Subcutaneous abdominal adipose tissue (tissue), 5 donors: ENCODE measurements at regions not wholly inside any gene's neighbourhood (a gene's known extent, or its start where the extent isn't known, plus 50 kb on each side); places are given as distances from the start of the nearest gene placed in this dataset.

Experiments used
- H3K27ac ChIP-seq: one replicate; pipeline ENCODE4 v1.7.0; 2013; ENCODE audit warnings: low read depth, mild to moderate bottlenecking, inconsistent platforms, low read length, moderate library complexity
- H3K27me3 ChIP-seq, 5 donors: one replicate each; pipeline ENCODE4 v1.7.0; 2013; ENCODE audit warnings: low read length in 5 of 5, inconsistent platforms in 1 of 5; ENCODE audit not compliant: control insufficient read depth in 5 of 5, insufficient read depth in 4 of 5
- H3K36me3 ChIP-seq, 5 donors: one replicate each; pipeline ENCODE4 v1.7.0; 2013; ENCODE audit warnings: low read length in 5 of 5; ENCODE audit not compliant: control insufficient read depth in 5 of 5, insufficient read depth in 5 of 5
- H3K4me1 ChIP-seq, 5 donors: one replicate each; pipeline ENCODE4 v1.7.0; 2013; ENCODE audit warnings: low read length in 5 of 5, mild to moderate bottlenecking in 3 of 5, moderate library complexity in 1 of 5; ENCODE audit not compliant: control insufficient read depth in 5 of 5, insufficient read depth in 5 of 5
- H3K4me3 ChIP-seq, 5 donors: one replicate each; pipeline ENCODE4 v1.7.0; 2013; ENCODE audit warnings: low read length in 5 of 5, low read depth in 1 of 5
- H3K9ac ChIP-seq, 5 donors: one replicate each; pipeline ENCODE4 v1.7.0; 2013; ENCODE audit warnings: low read length in 5 of 5, mild to moderate bottlenecking in 4 of 5, moderate library complexity in 3 of 5
- H3K9me3 ChIP-seq, 5 donors: one replicate each; pipeline ENCODE4 v1.7.0; 2013; ENCODE audit warnings: low read length in 5 of 5; ENCODE audit not compliant: control insufficient read depth in 5 of 5
- donor health status: healthy.
- donor health status: healthy.
- donor health status: healthy.
- donor health status: healthy.
- donor health status: healthy.

DNA sequence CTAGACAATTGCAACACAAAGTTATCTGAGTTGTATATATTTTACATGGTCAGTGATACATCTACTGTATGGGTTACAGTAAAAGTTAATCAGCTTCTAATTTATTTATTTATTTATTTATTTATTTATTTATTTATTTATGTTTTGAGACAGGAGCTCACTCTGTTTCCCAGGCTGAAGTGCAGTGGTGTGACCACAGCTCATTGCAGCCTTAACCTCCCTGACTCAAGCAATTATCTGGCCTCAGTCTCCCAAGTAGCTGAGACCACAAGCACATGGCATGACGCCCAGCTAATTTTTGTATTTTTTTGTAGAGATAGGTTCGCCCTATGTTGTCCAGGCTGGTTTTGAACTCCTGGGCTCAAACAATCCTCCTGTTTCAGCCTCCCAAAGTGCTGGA lies 241.6 kb downstream of the PTPRC start:
- no peak overlapping the region for H3K27ac ChIP-seq
- no peak overlapping the region for H3K4me3 ChIP-seq
- H3K4me1 ChIP-seq = peaks cover 0 to 3% (median 0%) of the 10 kb centered on the region in 5 donors
- H3K27me3 ChIP-seq = no peaks in the 10 kb centered on the region
- H3K9ac ChIP-seq = no peak overlapping the region
- H3K9me3 ChIP-seq = no peaks in the 10 kb centered on the region
- H3K36me3 ChIP-seq = no peaks in the 10 kb centered on the region

DNA sequence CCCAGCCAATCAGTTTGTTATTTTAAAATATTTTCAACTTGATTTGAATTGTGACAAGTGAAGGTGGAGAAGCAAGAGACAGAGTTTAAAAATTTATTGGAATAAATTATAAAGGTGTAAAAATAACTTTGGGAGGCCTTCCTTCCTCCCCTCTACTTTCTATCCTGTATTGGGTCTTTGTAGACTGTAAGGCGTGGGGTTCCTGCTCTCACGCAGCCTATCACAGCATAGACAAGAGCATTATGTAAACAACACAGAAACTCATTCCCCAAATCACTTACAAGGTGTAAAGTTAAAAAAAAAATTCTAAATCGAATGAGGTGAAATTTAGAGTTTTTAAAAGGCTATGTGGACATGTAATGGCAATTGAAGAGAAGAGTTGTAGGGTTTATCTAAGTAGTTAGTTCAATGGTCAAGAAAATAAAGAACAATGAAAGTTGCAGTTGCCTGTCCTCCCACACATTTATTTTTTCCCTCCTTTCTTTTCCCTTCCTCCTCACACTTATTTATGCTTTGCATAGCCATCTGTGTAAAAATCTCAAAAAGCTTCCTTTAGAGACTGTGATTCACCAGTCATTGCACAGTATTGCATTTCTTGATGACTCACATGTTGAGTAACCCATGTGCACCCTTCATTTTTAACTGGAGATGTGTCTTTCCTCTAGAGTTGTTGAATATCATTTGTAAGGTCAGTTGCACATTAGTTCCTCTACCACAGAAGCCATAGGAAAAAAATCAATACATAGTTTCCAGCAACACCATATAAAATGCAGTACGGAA lies 242.2 kb downstream of the PTPRC start:
- no peaks in the 10 kb centered on the region for H3K36me3 ChIP-seq
- no peak overlapping the region for H3K27ac ChIP-seq
- no peak overlapping the region for H3K9ac ChIP-seq
- no peaks in the 10 kb centered on the region for H3K27me3 ChIP-seq
- peaks cover 0 to 3% (median 0%) of the 10 kb centered on the region in 5 donors for H3K4me1 ChIP-seq
- no peaks in the 10 kb centered on the region for H3K9me3 ChIP-seq
- H3K4me3 ChIP-seq = no peak overlapping the region

DNA sequence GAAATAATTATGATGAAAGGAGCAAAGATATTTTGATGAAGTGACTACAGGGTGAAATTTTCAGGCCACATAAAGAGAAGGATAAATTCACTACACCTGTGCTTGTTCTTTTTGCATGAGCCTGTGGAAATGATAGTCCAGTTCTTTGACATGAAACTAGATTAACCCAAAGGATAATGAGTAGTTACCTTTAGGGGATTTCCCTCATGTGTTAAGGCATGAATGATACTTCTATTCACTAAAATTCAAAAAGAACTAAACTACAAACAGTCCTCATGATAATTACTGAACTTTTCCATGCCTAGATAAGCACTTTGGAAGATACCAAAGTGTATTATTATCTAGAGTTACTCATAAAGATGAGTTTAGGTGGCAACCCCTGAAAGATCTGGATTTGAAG lies 244.3 kb downstream of the PTPRC start:
- no peaks in the 10 kb centered on the region for H3K36me3 ChIP-seq
- H3K9ac ChIP-seq = no peak overlapping the region
- H3K4me1 ChIP-seq = peaks cover 0 to 3% (median 0%) of the 10 kb centered on the region in 5 donors
- no peaks in the 10 kb centered on the region for H3K27me3 ChIP-seq
- H3K27ac ChIP-seq = no peak overlapping the region
- no peak overlapping the region for H3K4me3 ChIP-seq
- no peaks in the 10 kb centered on the region for H3K9me3 ChIP-seq

DNA sequence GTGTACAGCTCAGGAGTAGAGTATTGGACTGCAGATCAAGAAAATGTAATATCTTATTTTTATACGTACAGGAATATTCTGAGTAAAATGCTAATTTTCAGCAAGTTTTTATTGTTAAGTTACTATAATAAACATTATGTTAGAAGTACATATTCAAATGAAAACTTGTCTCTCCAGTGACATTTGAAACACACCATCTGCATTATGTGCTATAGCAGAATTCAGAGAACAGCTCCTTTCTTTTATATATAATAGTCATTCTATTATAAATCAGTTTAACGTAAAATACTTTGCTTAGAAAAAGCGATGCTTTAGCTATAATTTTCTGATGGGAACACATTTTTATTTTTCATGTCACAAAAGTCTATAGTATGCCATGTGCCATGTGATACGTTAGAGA lies 249.0 kb downstream of the PTPRC start:
- Histone ChIP-seq H3K9me3 (no peaks in the 10 kb centered on the region), H3K27ac (no peak overlapping the region), H3K36me3 (peaks cover 0 to 3% (median 0%) of the 10 kb centered on the region in 5 donors), H3K27me3 (no peaks in the 10 kb centered on the region), H3K4me1 (peaks cover 0 to 7% (median 0%) of the 10 kb centered on the region in 5 donors), H3K4me3 (no peak overlapping the region), H3K9ac (no peak overlapping the region)

DNA sequence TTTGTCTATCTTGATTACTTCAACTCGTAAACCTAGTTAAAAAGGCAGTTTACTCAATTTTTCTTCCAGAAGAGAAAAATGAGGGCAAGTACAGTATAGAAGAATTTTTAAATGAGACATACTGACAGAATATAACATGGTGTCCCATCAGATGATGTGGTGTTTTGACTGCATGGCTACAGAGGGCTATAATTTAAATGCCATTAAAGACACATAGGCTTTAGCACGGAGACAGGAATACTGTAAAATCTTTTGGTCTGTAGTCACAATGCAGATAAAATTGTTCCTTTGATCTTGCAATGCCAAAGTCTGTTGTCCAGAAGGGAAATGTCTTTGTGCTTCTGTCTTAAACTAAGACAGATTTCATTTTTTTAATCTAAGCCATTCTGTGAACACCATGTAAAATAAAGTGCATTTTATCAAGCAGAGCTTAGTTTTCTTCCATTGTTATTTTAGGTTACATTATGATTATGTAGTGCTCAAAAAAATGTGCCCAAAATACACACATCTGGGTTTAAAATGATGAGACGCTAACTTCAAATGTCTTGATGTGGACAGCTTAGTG lies 249.6 kb downstream of the PTPRC start:
- H3K9me3 ChIP-seq = no peaks in the 10 kb centered on the region
- H3K9ac ChIP-seq = no peak overlapping the region
- no peaks in the 10 kb centered on the region for H3K27me3 ChIP-seq
- H3K36me3 ChIP-seq = peaks cover 0 to 3% (median 0%) of the 10 kb centered on the region in 5 donors
- H3K27ac ChIP-seq = no peak overlapping the region
- H3K4me3 ChIP-seq = no peak overlapping the region
- peaks cover 0 to 7% (median 0%) of the 10 kb centered on the region in 5 donors for H3K4me1 ChIP-seq

DNA sequence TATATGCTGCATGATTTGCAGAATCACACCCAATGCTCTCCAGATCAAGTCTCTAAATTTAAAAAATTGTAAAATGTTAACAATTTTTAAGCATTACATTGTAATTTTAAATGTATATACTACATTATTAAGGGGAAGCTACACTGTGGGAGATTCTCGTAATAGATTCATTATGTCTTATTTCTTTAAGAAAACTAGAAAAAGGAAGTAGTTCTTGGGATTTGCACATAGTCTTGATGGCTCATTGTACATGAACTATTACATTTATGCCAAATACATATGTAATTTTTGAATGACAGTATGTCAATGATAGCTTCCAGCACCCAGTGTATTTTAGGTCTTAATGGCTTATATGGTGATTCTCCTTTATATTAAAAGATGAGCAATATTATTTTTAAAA lies 250.3 kb downstream of the PTPRC start:
- Histone ChIP-seq H3K36me3 (peaks cover 0 to 3% (median 0%) of the 10 kb centered on the region in 5 donors), H3K27me3 (no peaks in the 10 kb centered on the region), H3K9ac (no peak overlapping the region), H3K9me3 (no peaks in the 10 kb centered on the region), H3K27ac (no peak overlapping the region), H3K4me1 (peaks cover 0 to 7% (median 0%) of the 10 kb centered on the region in 5 donors), H3K4me3 (no peak overlapping the region)

DNA sequence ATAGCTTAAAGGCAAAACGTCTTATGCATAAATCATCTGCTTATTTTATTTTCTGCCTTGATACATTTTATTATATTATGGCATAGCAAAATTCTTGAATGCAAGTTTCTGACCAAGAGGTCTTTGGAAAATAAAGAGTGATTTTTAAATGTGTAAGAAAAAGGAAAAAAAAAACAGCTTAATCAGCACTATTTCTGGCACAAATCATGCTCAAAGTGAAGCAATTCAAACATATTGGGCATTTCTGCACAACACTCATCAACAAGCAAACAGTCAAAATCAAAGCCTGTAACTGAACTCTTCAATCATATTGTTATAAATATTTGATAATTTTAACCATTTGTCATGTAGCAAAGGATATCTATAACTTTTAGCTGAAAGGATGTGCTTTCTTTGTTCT lies 250.9 kb downstream of the PTPRC start:
- no peak overlapping the region for H3K9ac ChIP-seq
- H3K4me1 ChIP-seq = peaks cover 0 to 7% (median 0%) of the 10 kb centered on the region in 5 donors
- H3K36me3 ChIP-seq = peaks cover 0 to 3% (median 0%) of the 10 kb centered on the region in 5 donors
- no peaks in the 10 kb centered on the region for H3K9me3 ChIP-seq
- H3K27ac ChIP-seq = no peak overlapping the region
- H3K27me3 ChIP-seq = no peaks in the 10 kb centered on the region
- H3K4me3 ChIP-seq = no peak overlapping the region

DNA sequence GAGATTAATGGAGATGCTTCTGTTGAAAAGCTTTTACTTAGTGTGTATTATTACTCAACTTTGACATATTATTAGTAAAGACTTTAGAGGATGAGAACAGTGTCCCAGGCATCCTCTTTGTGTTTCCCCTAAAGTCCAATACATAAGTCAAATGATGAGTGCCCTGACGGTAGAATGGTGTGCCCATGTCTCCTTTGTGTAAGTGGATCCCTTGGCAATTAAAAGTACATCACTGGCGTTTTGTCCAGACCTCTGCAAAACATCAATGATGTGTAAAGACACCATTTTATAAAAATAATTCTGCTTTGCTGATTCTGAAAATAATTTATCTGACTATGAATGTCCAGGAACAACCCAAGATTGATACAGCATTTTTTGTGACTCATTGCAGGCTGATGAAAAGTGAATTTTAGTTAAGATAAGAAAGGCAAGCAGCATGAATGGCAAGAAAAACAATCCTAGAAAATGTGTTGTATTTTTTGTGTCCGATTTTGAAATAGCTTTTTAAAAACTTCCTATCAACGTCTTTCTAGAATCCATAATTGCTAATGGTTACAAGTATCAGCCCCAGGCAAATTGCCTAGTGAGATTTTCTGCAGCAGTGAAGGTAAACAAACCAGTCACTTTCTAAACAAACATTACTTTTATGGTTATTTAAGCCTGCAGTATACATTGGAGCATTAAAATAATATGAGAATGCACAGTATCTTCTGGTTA lies 251.5 kb downstream of the PTPRC start:
- Histone ChIP-seq H3K9ac (no peak overlapping the region), H3K9me3 (no peaks in the 10 kb centered on the region), H3K27me3 (no peaks in the 10 kb centered on the region), H3K27ac (no peak overlapping the region), H3K4me3 (no peak overlapping the region), H3K36me3 (peaks cover 0 to 3% (median 0%) of the 10 kb centered on the region in 5 donors), H3K4me1 (peaks cover 0 to 7% (median 0%) of the 10 kb centered on the region in 5 donors)

DNA sequence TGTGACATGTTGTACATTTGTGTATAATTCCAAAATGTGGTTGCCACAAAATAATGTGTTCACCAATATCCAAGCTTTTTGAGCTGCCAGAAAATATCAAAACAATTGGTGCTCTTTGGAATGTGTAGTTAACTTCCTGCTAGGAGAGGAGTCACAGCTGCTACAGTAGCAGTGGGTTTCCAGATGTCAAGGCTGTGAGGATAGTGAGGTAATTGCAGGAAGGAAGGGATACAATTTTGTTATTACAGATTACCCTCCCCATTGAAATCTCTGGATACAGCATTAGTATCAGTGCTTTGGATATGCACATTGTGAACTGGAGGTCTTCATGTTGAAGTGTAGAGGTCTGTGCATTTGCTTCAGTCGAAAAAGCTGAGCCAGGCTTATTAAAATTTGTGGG lies 253.2 kb downstream of the PTPRC start:
- Histone ChIP-seq H3K9me3 (no peaks in the 10 kb centered on the region), H3K4me3 (no peak overlapping the region), H3K27me3 (no peaks in the 10 kb centered on the region), H3K27ac (no peak overlapping the region), H3K36me3 (peaks cover 0 to 6% (median 0%) of the 10 kb centered on the region in 5 donors), H3K4me1 (peaks cover 0 to 7% (median 0%) of the 10 kb centered on the region in 5 donors), H3K9ac (no peak overlapping the region)

DNA sequence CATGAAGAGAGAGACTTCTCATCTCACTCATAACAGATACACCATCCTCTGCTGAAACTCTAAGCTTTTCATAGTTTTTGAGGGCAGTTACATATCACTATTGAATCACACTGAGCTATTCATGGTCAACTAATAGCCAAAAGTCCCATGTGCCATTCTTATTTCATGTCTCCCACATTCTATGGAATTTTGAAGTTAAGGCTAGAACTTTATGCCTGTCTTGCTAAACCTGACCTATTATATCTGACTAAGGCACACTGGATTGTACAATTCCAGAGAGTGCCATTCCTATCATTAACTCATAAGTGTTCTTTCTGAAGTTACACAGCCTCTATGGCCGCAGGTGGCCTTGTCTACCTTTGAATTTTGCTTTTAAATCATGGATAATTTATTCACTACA lies 254.3 kb downstream of the PTPRC start:
- peaks cover 0 to 6% (median 0%) of the 10 kb centered on the region in 5 donors for H3K36me3 ChIP-seq
- no peaks in the 10 kb centered on the region for H3K9me3 ChIP-seq
- no peak overlapping the region for H3K9ac ChIP-seq
- H3K4me3 ChIP-seq = no peak overlapping the region
- H3K27me3 ChIP-seq = no peaks in the 10 kb centered on the region
- H3K27ac ChIP-seq = no peak overlapping the region
- peaks cover 0 to 7% (median 0%) of the 10 kb centered on the region in 5 donors for H3K4me1 ChIP-seq
